ENCODE measurements at regions not wholly inside any gene's neighbourhood (a gene's known extent, or its start where the extent isn't known, plus 50 kb on each side); places are given as distances from the start of the nearest gene placed in this dataset.

- TF ChIP-seq, protein P1, sequence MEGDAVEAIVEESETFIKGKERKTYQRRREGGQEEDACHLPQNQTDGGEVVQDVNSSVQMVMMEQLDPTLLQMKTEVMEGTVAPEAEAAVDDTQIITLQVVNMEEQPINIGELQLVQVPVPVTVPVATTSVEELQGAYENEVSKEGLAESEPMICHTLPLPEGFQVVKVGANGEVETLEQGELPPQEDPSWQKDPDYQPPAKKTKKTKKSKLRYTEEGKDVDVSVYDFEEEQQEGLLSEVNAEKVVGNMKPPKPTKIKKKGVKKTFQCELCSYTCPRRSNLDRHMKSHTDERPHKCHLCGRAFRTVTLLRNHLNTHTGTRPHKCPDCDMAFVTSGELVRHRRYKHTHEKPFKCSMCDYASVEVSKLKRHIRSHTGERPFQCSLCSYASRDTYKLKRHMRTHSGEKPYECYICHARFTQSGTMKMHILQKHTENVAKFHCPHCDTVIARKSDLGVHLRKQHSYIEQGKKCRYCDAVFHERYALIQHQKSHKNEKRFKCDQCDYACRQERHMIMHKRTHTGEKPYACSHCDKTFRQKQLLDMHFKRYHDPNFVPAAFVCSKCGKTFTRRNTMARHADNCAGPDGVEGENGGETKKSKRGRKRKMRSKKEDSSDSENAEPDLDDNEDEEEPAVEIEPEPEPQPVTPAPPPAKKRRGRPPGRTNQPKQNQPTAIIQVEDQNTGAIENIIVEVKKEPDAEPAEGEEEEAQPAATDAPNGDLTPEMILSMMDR (IDR thresholded peaks at IDR 0.05; ENCODE audit: extremely low read depth in 1 of 2, insufficient read depth in 1 of 2, low read depth in 1 of 2, low read length in 2 of 2), result no peak
- TF ChIP-seq POLR2A (IDR thresholded peaks at IDR 0.05; ENCODE audit: low read depth, low read length), result no peak
- TF ChIP-seq POLR2AphosphoS5 (IDR thresholded peaks at IDR 0.05; ENCODE audit: insufficient read depth, low read depth, low read length), result no peak
These were observed 81.9 kb upstream of the PDHA2 start for GRCh38 chr4:95758001-95758400.

Data from endothelial cell of umbilical vein (primary cell).